ENCODE measurements at regions not wholly inside any gene's neighbourhood (a gene's known extent, or its start where the extent isn't known, plus 50 kb on each side); places are given as distances from the start of the nearest gene placed in this dataset.
"Not testable (repeated sequence)": the region's sequence is repeated elsewhere in the genome, so short reads cannot be mapped to it uniquely, and the experiment has no call there.

GRCh38 chr12:58009405-58010195, 68.2 kb downstream of the ATP23 start:
- Histone ChIP-seq H3K4me3 (ENCODE audit: low read depth in 1 of 3, low read length in 3 of 3) (no peak overlapping the region), H3K27ac (ENCODE audit: low read depth in 1 of 2, low read length in 2 of 2) (no peak overlapping the region), H3K36me3 (ENCODE audit: control insufficient read depth in 4 of 4, insufficient read depth in 3 of 4, low read depth in 1 of 4, low read length in 3 of 4) (no peaks in the 10 kb centered on the region), H3K4me1 (ENCODE audit: control insufficient read depth in 4 of 4, insufficient read depth in 4 of 4, low read length in 3 of 4) (no peaks in the 10 kb centered on the region), H3K9me3 (ENCODE audit: control insufficient read depth in 4 of 4, low read length in 3 of 4) (no peaks in the 10 kb centered on the region), H3K9ac (ENCODE audit: low read depth in 1 of 2, low read length in 2 of 2) (no peak overlapping the region), H3K27me3 (ENCODE audit: control insufficient read depth in 4 of 4, insufficient read depth in 4 of 4, low read length in 3 of 4) (no peaks in the 10 kb centered on the region)
- TF ChIP-seq HNF4A (conservative IDR thresholded peaks at IDR 0.05), result no peak
- no peak for TF ChIP-seq FOXA1 (IDR thresholded peaks at IDR 0.05)
- TF ChIP-seq NR2F2 (IDR thresholded peaks at IDR 0.05), result no peak
- TF ChIP-seq, protein P1, sequence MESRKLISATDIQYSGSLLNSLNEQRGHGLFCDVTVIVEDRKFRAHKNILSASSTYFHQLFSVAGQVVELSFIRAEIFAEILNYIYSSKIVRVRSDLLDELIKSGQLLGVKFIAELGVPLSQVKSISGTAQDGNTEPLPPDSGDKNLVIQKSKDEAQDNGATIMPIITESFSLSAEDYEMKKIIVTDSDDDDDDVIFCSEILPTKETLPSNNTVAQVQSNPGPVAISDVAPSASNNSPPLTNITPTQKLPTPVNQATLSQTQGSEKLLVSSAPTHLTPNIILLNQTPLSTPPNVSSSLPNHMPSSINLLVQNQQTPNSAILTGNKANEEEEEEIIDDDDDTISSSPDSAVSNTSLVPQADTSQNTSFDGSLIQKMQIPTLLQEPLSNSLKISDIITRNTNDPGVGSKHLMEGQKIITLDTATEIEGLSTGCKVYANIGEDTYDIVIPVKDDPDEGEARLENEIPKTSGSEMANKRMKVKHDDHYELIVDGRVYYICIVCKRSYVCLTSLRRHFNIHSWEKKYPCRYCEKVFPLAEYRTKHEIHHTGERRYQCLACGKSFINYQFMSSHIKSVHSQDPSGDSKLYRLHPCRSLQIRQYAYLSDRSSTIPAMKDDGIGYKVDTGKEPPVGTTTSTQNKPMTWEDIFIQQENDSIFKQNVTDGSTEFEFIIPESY (IDR thresholded peaks at IDR 0.05), result no peak
- TF ChIP-seq RAD21 (IDR thresholded peaks at IDR 0.05), result no peak
- TF ChIP-seq TAF1 (conservative IDR thresholded peaks at IDR 0.05), result no peak
- TF ChIP-seq, protein P2, sequence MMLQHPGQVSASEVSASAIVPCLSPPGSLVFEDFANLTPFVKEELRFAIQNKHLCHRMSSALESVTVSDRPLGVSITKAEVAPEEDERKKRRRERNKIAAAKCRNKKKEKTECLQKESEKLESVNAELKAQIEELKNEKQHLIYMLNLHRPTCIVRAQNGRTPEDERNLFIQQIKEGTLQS (IDR thresholded peaks at IDR 0.05), result no peak
- no peak for TF ChIP-seq YY1 (IDR thresholded peaks at IDR 0.05)
- TF ChIP-seq, protein P3, sequence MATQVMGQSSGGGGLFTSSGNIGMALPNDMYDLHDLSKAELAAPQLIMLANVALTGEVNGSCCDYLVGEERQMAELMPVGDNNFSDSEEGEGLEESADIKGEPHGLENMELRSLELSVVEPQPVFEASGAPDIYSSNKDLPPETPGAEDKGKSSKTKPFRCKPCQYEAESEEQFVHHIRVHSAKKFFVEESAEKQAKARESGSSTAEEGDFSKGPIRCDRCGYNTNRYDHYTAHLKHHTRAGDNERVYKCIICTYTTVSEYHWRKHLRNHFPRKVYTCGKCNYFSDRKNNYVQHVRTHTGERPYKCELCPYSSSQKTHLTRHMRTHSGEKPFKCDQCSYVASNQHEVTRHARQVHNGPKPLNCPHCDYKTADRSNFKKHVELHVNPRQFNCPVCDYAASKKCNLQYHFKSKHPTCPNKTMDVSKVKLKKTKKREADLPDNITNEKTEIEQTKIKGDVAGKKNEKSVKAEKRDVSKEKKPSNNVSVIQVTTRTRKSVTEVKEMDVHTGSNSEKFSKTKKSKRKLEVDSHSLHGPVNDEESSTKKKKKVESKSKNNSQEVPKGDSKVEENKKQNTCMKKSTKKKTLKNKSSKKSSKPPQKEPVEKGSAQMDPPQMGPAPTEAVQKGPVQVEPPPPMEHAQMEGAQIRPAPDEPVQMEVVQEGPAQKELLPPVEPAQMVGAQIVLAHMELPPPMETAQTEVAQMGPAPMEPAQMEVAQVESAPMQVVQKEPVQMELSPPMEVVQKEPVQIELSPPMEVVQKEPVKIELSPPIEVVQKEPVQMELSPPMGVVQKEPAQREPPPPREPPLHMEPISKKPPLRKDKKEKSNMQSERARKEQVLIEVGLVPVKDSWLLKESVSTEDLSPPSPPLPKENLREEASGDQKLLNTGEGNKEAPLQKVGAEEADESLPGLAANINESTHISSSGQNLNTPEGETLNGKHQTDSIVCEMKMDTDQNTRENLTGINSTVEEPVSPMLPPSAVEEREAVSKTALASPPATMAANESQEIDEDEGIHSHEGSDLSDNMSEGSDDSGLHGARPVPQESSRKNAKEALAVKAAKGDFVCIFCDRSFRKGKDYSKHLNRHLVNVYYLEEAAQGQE (IDR thresholded peaks at IDR 0.05), result no peak
- no peak for TF ChIP-seq SP1 (IDR thresholded peaks at IDR 0.05)
- TF ChIP-seq, protein P4, sequence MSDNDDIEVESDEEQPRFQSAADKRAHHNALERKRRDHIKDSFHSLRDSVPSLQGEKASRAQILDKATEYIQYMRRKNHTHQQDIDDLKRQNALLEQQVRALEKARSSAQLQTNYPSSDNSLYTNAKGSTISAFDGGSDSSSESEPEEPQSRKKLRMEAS (IDR thresholded peaks at IDR 0.05), result no peak
- no peak for DNase-seq (ENCODE audit: low spot score)
- 63% methylated on average over 2 of the region's 2 CpGs for WGBS

DNA sequence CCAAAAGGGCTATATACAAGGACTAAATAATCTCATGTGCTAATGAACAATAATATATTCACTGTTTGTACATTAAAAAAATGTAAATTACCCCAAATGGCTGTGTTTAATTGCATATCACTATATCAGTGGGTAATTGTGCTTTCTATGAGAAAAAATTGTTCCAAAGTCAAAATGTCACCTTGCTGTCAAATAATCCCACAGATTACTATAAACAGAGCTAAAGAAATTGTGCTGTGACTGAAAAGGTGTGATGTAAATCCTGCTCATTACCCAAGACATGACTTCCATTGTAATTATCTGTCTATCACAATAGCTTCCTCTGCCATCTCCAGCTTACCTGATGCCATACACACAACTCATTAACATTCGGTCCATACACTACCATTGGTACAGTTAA, 70.3 kb downstream of the ATP23 start:
- no peaks in the 10 kb centered on the region for H3K9me3 ChIP-seq (ENCODE audit: control insufficient read depth in 4 of 4, low read length in 3 of 4)
- no peak overlapping the region for H3K9ac ChIP-seq (ENCODE audit: low read depth in 1 of 2, low read length in 2 of 2)
- no peak for DNase-seq (ENCODE audit: low spot score)
- TF ChIP-seq EGR1 (IDR thresholded peaks at IDR 0.05; ENCODE audit: low read depth in 2 of 2) (no peak), TAF1 (conservative IDR thresholded peaks at IDR 0.05) (no peak)
- no peaks in the 10 kb centered on the region for H3K4me1 ChIP-seq (ENCODE audit: control insufficient read depth in 4 of 4, insufficient read depth in 4 of 4, low read length in 3 of 4)
- 36% methylated on average over 1 of the region's 1 CpG for WGBS
- no peak overlapping the region for H3K4me3 ChIP-seq (ENCODE audit: low read depth in 1 of 3, low read length in 3 of 3)
- H3K27me3 ChIP-seq (ENCODE audit: control insufficient read depth in 4 of 4, insufficient read depth in 4 of 4, low read length in 3 of 4), result no peaks in the 10 kb centered on the region
- no peaks in the 10 kb centered on the region for H3K36me3 ChIP-seq (ENCODE audit: control insufficient read depth in 4 of 4, insufficient read depth in 3 of 4, low read depth in 1 of 4, low read length in 3 of 4)
- H3K27ac ChIP-seq (ENCODE audit: low read depth in 1 of 2, low read length in 2 of 2), result no peak overlapping the region

DNA sequence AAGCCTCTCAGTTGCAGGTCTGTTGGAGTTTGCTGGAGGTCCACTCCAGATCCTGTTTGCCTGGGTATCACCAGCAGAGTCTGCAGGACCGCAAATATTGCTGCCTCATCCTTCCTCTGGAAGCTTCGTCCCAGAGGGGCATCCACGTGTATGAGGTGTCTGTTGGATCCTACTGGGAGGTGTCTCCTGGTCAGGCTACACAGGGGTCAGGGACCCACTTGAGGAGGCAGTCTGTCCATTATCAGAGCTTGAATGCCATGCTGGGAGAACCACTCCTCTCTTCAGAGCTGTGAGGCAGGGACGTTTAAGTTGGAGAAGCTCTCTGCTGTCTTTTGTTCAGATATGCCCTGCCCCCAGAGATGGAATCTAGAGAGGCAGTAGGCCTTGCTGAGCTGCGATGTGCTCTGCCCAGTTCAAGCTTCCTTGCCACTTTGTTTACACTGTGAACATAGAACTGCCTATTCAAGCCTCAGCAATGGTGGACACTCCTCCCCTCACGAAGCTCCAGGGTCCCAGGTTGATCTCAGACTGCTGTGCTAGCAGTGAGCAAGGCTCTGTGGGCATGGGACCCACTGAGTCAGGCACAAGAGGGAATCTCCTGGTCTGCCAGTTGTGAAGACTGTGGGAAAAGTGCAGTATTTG, 81.1 kb downstream of the ATP23 start:
- not testable (repeated sequence) for H3K27ac ChIP-seq (ENCODE audit: low read depth in 1 of 2, low read length in 2 of 2); H3K4me3 ChIP-seq (ENCODE audit: low read depth in 1 of 3, low read length in 3 of 3); H3K9me3 ChIP-seq (ENCODE audit: control insufficient read depth in 4 of 4, low read length in 3 of 4); H3K27me3 ChIP-seq (ENCODE audit: control insufficient read depth in 4 of 4, insufficient read depth in 4 of 4, low read length in 3 of 4); H3K9ac ChIP-seq (ENCODE audit: low read depth in 1 of 2, low read length in 2 of 2); H3K36me3 ChIP-seq (ENCODE audit: control insufficient read depth in 4 of 4, insufficient read depth in 3 of 4, low read depth in 1 of 4, low read length in 3 of 4); H3K4me1 ChIP-seq (ENCODE audit: control insufficient read depth in 4 of 4, insufficient read depth in 4 of 4, low read length in 3 of 4); DNase-seq (ENCODE audit: low spot score)
- 64% methylated on average over 6 of the region's 6 CpGs for WGBS

Data from liver (tissue), 7 donors.